ENCODE measurements at regions not wholly inside any gene's neighbourhood (a gene's known extent, or its start where the extent isn't known, plus 50 kb on each side); places are given as distances from the start of the nearest gene placed in this dataset.

GRCh38 chr10:106457522-106457921 is 707.0 kb downstream of the SORCS1 start:
- no peak for TF ChIP-seq CTCF (IDR thresholded peaks at IDR 0.05)
- no peak for TF ChIP-seq POLR2A (IDR thresholded peaks at IDR 0.05)

Data from right lobe of liver (tissue), 4 donors.